ENCODE measurements at regions not wholly inside any gene's neighbourhood (a gene's known extent, or its start where the extent isn't known, plus 50 kb on each side); places are given as distances from the start of the nearest gene placed in this dataset.

- TF ChIP-seq POLR2AphosphoS5 (IDR thresholded peaks at IDR 0.05; ENCODE audit: low read depth) (no peak), REST (IDR thresholded peaks at IDR 0.05; ENCODE audit: unreplicated experiment) (no peak), CTCF (conservative IDR thresholded peaks at IDR 0.05; ENCODE audit: low read depth in 2 of 2) (no peak), EZH2phosphoT487 (IDR thresholded peaks at IDR 0.05; ENCODE audit: unreplicated experiment) (no peak), EZH2 (IDR thresholded peaks at IDR 0.05; ENCODE audit: low read depth, unreplicated experiment) (no peak), ZNF462 (CRISPR knock-in tag; IDR thresholded peaks at IDR 0.05) (no peak), ETS1 (IDR thresholded peaks at IDR 0.05) (no peak), STAT1 (IDR thresholded peaks at IDR 0.05; ENCODE audit: unreplicated experiment) (no peak), ZNF331 (CRISPR knock-in tag; IDR thresholded peaks at IDR 0.05; ENCODE audit: low read depth) (no peak), NANOG (IDR thresholded peaks at IDR 0.05; ENCODE audit: borderline replicate concordance) (no peak), CREB1 (CRISPR knock-in tag; IDR thresholded peaks at IDR 0.05; ENCODE audit: low read depth) (no peak), ZNF114 (CRISPR knock-in tag; IDR thresholded peaks at IDR 0.05) (no peak), JUNB (IDR thresholded peaks at IDR 0.05; ENCODE audit: unreplicated experiment) (no peak)
Observed at GRCh38 chr10:58971211-58971610, 205.2 kb upstream of the PHYHIPL start.

Data from GM23338 (cell line).